HCT116 (cell line): ENCODE measurements at regions not wholly inside any gene's neighbourhood (a gene's known extent, or its start where the extent isn't known, plus 50 kb on each side); places are given as distances from the start of the nearest gene placed in this dataset.
"Not testable (repeated sequence)": the region's sequence is repeated elsewhere in the genome, so short reads cannot be mapped to it uniquely, and the experiment has no call there.

Experiments
- EZH2 ChIP-seq: fragments of 200-600 bp; sonication (generic); IDR thresholded peaks from 2 replicates; pipeline ENCODE4 v1.6.1; 2017; ENCODE audit warnings: antibody characterized with exemption, mixed run types
- FOSL1 ChIP-seq: IDR thresholded peaks from 2 replicates; pipeline ENCODE4 v1.6.1; 2012; ENCODE audit warnings: low read depth
- JUND ChIP-seq: IDR thresholded peaks from 2 replicates; pipeline ENCODE4 v1.6.1; 2012
- POLR2A ChIP-seq: IDR thresholded peaks from 2 replicates; pipeline ENCODE4 v1.7.0; 2011; ENCODE audit warnings: borderline replicate concordance; ENCODE audit not compliant: insufficient read depth, insufficient read length; ENCODE audit errors: extremely low read depth
- POLR2AphosphoS5 ChIP-seq: IDR thresholded peaks from 2 replicates; pipeline ENCODE4 v1.6.1; 2011; ENCODE audit warnings: mild to moderate bottlenecking, low read depth, low read length, moderate library complexity
- SIN3A ChIP-seq: IDR thresholded peaks from 2 replicates; pipeline ENCODE4 v1.6.1; 2012; ENCODE audit warnings: low read depth
- SP1 ChIP-seq: IDR thresholded peaks from 2 replicates; pipeline ENCODE4 v1.6.1; 2012; ENCODE audit warnings: low read depth
- TCF7L2 ChIP-seq: IDR thresholded peaks from 2 replicates; pipeline ENCODE4 v1.7.0; 2011; ENCODE audit warnings: borderline replicate concordance, inconsistent platforms; ENCODE audit not compliant: insufficient read depth, insufficient read length; ENCODE audit errors: extremely low read depth
- YY1 ChIP-seq: IDR thresholded peaks from 2 replicates; pipeline ENCODE4 v1.6.1; 2011; ENCODE audit warnings: low read length, low read depth, moderate library complexity, mild to moderate bottlenecking; ENCODE audit not compliant: insufficient replicate concordance; ENCODE audit errors: extremely low read depth
- ZNF274 ChIP-seq: fragments of 200-500 bp; sonication (Bioruptor generic); IDR thresholded peaks from 2 replicates; pipeline ENCODE4 v1.6.1; 2014; ENCODE audit warnings: mild to moderate bottlenecking, low read depth, low read length, inconsistent platforms
- TF ChIP-seq, protein P1 (sequence below), 3 experiments: fragments of 200-600 bp in 1 of 3; sonication (generic) in 1 of 3; IDR thresholded peaks in 2 of 3; conservative IDR thresholded peaks in 1 of 3; 2 replicates each; pipeline ENCODE4 v1.5.1; 2012 to 2017; ENCODE audit warnings: low read depth in 2 of 3, low read length in 2 of 3, antibody characterized with exemption in 1 of 3, borderline replicate concordance in 1 of 3, control low read depth in 1 of 3, mild to moderate bottlenecking in 1 of 3, mixed read lengths in 1 of 3, mixed run types in 1 of 3, moderate library complexity in 1 of 3; ENCODE audit not compliant: insufficient read depth in 1 of 3
- TF ChIP-seq, protein P2 (sequence below): IDR thresholded peaks from 2 replicates; pipeline ENCODE4 v1.6.1; 2011; ENCODE audit warnings: mild to moderate bottlenecking, low read length, moderate library complexity; ENCODE audit not compliant: insufficient replicate concordance; ENCODE audit errors: extremely low read depth

DNA sequence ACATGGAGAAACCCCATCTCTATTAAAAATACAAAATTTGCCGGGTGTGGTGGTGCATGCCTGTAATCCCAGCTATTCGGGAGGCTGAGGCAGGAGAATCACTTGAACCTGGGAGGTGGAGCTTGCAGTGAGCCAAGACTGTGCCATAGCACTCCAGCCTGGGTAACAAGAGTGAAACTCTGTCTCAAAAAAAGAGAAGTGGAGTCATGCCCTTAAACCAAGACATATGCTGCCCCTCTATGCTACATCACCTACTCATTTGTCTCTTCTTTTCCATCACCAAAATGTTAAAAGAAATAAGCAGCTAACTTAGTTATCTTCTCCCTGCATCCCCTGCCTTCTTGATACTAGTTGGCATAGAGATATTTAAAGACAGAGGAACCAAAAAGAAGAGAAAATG lies 63.4 kb upstream of the RBPJ start:
- not testable (repeated sequence) for TF ChIP-seq POLR2A, SIN3A, POLR2AphosphoS5, FOSL1, ZNF274, SP1, JUND, EZH2, TCF7L2, YY1
- TF ChIP-seq, protein P1, sequence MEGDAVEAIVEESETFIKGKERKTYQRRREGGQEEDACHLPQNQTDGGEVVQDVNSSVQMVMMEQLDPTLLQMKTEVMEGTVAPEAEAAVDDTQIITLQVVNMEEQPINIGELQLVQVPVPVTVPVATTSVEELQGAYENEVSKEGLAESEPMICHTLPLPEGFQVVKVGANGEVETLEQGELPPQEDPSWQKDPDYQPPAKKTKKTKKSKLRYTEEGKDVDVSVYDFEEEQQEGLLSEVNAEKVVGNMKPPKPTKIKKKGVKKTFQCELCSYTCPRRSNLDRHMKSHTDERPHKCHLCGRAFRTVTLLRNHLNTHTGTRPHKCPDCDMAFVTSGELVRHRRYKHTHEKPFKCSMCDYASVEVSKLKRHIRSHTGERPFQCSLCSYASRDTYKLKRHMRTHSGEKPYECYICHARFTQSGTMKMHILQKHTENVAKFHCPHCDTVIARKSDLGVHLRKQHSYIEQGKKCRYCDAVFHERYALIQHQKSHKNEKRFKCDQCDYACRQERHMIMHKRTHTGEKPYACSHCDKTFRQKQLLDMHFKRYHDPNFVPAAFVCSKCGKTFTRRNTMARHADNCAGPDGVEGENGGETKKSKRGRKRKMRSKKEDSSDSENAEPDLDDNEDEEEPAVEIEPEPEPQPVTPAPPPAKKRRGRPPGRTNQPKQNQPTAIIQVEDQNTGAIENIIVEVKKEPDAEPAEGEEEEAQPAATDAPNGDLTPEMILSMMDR (IDR thresholded peaks at IDR 0.05 in 2 of 3, conservative IDR thresholded peaks at IDR 0.05 in 1 of 3; ENCODE audit: borderline replicate concordance in 1 of 3, insufficient read depth in 1 of 3, low read depth in 2 of 3, low read length in 2 of 3) = not testable (repeated sequence)
- TF ChIP-seq, protein P2, sequence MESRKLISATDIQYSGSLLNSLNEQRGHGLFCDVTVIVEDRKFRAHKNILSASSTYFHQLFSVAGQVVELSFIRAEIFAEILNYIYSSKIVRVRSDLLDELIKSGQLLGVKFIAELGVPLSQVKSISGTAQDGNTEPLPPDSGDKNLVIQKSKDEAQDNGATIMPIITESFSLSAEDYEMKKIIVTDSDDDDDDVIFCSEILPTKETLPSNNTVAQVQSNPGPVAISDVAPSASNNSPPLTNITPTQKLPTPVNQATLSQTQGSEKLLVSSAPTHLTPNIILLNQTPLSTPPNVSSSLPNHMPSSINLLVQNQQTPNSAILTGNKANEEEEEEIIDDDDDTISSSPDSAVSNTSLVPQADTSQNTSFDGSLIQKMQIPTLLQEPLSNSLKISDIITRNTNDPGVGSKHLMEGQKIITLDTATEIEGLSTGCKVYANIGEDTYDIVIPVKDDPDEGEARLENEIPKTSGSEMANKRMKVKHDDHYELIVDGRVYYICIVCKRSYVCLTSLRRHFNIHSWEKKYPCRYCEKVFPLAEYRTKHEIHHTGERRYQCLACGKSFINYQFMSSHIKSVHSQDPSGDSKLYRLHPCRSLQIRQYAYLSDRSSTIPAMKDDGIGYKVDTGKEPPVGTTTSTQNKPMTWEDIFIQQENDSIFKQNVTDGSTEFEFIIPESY = not testable (repeated sequence)
